H9 (cell line): ENCODE measurements at regions not wholly inside any gene's neighbourhood (a gene's known extent, or its start where the extent isn't known, plus 50 kb on each side); places are given as distances from the start of the nearest gene placed in this dataset.

ENCODE experiments used
- DNase-seq: peaks from one replicate; pipeline ENCODE4 v3.0.0-alpha.2; 2017
- H2AFZ ChIP-seq: one replicate; pipeline ENCODE4 v1.6.1; 2013; ENCODE audit warnings: mild to moderate bottlenecking, low read length, control low read depth, moderate library complexity
- H2AK5ac ChIP-seq: 2 replicates; pipeline ENCODE4 v1.6.1; 2013; ENCODE audit warnings: low read length, control low read depth, mixed read lengths; ENCODE audit not compliant: insufficient read length
- H2BK120ac ChIP-seq: one replicate; pipeline ENCODE4 v1.6.1; 2013; ENCODE audit warnings: low read depth, mild to moderate bottlenecking, low read length, control low read depth, inconsistent platforms; ENCODE audit not compliant: poor library complexity, severe bottlenecking
- H2BK12ac ChIP-seq: 2 replicates; pipeline ENCODE4 v1.6.1; 2013; ENCODE audit warnings: low read length, control low read depth, mixed read lengths, low read depth; ENCODE audit not compliant: insufficient read length
- H2BK15ac ChIP-seq: 2 replicates; pipeline ENCODE4 v1.6.1; 2013; ENCODE audit warnings: low read depth, low read length, control low read depth
- H2BK20ac ChIP-seq: one replicate; pipeline ENCODE4 v1.6.1; 2013; ENCODE audit warnings: low read depth, mild to moderate bottlenecking, low read length, control low read depth, inconsistent platforms; ENCODE audit not compliant: poor library complexity, severe bottlenecking
- H2BK5ac ChIP-seq: 2 replicates; pipeline ENCODE4 v1.6.1; 2013; ENCODE audit warnings: low read length, control low read depth, mixed read lengths; ENCODE audit not compliant: insufficient read length
- H3K14ac ChIP-seq: 2 replicates; pipeline ENCODE4 v1.6.1; 2013; ENCODE audit warnings: low read length, control low read depth; ENCODE audit not compliant: insufficient read depth
- H3K18ac ChIP-seq: 2 replicates; pipeline ENCODE4 v1.6.1; 2013; ENCODE audit warnings: low read depth, mild to moderate bottlenecking, mixed read lengths, low read length, control low read depth; ENCODE audit not compliant: insufficient read length
- H3K23ac ChIP-seq: 2 replicates; pipeline ENCODE4 v1.6.1; 2013; ENCODE audit warnings: low read length, control low read depth, mixed read lengths, low read depth; ENCODE audit not compliant: insufficient read length
- H3K23me2 ChIP-seq: 2 replicates; pipeline ENCODE4 v1.6.1; 2013; ENCODE audit warnings: low read depth, mild to moderate bottlenecking, mixed read lengths, low read length, control low read depth; ENCODE audit not compliant: insufficient read length, poor library complexity, severe bottlenecking
- H3K27ac ChIP-seq: 2 replicates; pipeline ENCODE4 v1.5.1; 2013; ENCODE audit warnings: low read length, control low read depth, mixed read lengths, low read depth; ENCODE audit not compliant: insufficient read length
- H3K27me3 ChIP-seq: 2 replicates; pipeline ENCODE4 v1.6.1; 2013; ENCODE audit warnings: low read length, control low read depth, inconsistent platforms; ENCODE audit not compliant: insufficient read depth
- H3K4ac ChIP-seq: 2 replicates; pipeline ENCODE4 v1.6.1; 2013; ENCODE audit warnings: low read depth, mild to moderate bottlenecking, control low read depth, inconsistent platforms, low read length, moderate library complexity
- H3K4me1 ChIP-seq: 2 replicates; pipeline ENCODE4 v1.6.1; 2013; ENCODE audit warnings: low read length, control low read depth, inconsistent platforms; ENCODE audit not compliant: insufficient read depth
- H3K4me2 ChIP-seq: 2 replicates; pipeline ENCODE4 v1.6.1; 2013; ENCODE audit warnings: low read length, control low read depth, mixed read lengths; ENCODE audit not compliant: insufficient read length, insufficient read depth
- H3K56ac ChIP-seq: 2 replicates; pipeline ENCODE4 v1.6.1; 2013; ENCODE audit warnings: low read depth, mild to moderate bottlenecking, mixed read lengths, low read length, control low read depth; ENCODE audit not compliant: insufficient read length
- H3K79me1 ChIP-seq: 2 replicates; pipeline ENCODE4 v1.6.1; 2013; ENCODE audit warnings: low read depth, mild to moderate bottlenecking, moderate library complexity, low read length, control low read depth, inconsistent platforms; ENCODE audit not compliant: insufficient read depth, poor library complexity, severe bottlenecking
- H3K79me2 ChIP-seq: 2 replicates; pipeline ENCODE4 v1.6.1; 2013; ENCODE audit warnings: low read length, control low read depth, inconsistent platforms; ENCODE audit not compliant: insufficient read depth
- H3K9ac ChIP-seq: 2 replicates; pipeline ENCODE4 v1.6.1; 2013; ENCODE audit warnings: low read length, control low read depth, mixed read lengths; ENCODE audit not compliant: insufficient read length; ENCODE audit errors: extremely low read depth
- H3K9me3 ChIP-seq: one replicate; pipeline ENCODE4 v1.6.1; 2013; ENCODE audit warnings: low read depth, low read length, inconsistent platforms; ENCODE audit not compliant: control insufficient read depth
- H3T11ph ChIP-seq: one replicate; pipeline ENCODE4 v1.6.1; 2013; ENCODE audit warnings: mild to moderate bottlenecking, low read length, control low read depth, inconsistent platforms
- H4K20me1 ChIP-seq: one replicate; pipeline ENCODE4 v1.6.1; 2013; ENCODE audit not compliant: control insufficient read depth, insufficient read length, insufficient read depth
- H4K5ac ChIP-seq: 2 replicates; pipeline ENCODE4 v1.6.1; 2013; ENCODE audit warnings: low read depth, mild to moderate bottlenecking, mixed read lengths, low read length, control low read depth; ENCODE audit not compliant: insufficient read length
- H4K8ac ChIP-seq: replicated peaks from 2 replicates; pipeline ENCODE4 v1.6.1; 2013; ENCODE audit warnings: low read length, control low read depth, mixed read lengths, low read depth; ENCODE audit not compliant: insufficient read length
- H4K91ac ChIP-seq: 2 replicates; pipeline ENCODE4 v1.6.1; 2013; ENCODE audit warnings: low read depth, mild to moderate bottlenecking, moderate library complexity, mixed read lengths, low read length, control low read depth; ENCODE audit not compliant: insufficient read length
- H3K27ac Mint-ChIP-seq, 3 experiments: 2 replicates in 2 of 3; 3 replicates in 1 of 3; pipeline ENCODE4 v1.8.0; 2020 to 2021; ENCODE audit warnings: mixed read lengths in 3 of 3, mild to moderate bottlenecking in 1 of 3, moderate library complexity in 1 of 3
- H3K27me3 Mint-ChIP-seq: 2 replicates; pipeline ENCODE4 v1.8.0; 2021; ENCODE audit warnings: low read depth, mild to moderate bottlenecking, moderate library complexity, mixed read lengths
- H3K36me3 Mint-ChIP-seq, 3 experiments: 2 replicates in 2 of 3; 3 replicates in 1 of 3; pipeline ENCODE4 v1.8.0; 2020 to 2021; ENCODE audit warnings: low read depth in 3 of 3, mixed read lengths in 3 of 3; ENCODE audit not compliant: insufficient read depth in 1 of 3
- H3K4me1 Mint-ChIP-seq, 2 experiments: 2 replicates each; pipeline ENCODE4 v1.8.0; 2020; ENCODE audit warnings: mixed read lengths in 2 of 2
- H3K4me3 Mint-ChIP-seq, 2 experiments: 2 replicates in 1 of 2; 3 replicates in 1 of 2; pipeline ENCODE4 v1.8.0; 2020 to 2021; ENCODE audit warnings: mild to moderate bottlenecking in 2 of 2, mixed read lengths in 2 of 2, moderate library complexity in 1 of 2
- H3K9me3 Mint-ChIP-seq, 2 experiments: 2 replicates in 1 of 2; 3 replicates in 1 of 2; pipeline ENCODE4 v1.8.0; 2020; ENCODE audit warnings: mild to moderate bottlenecking in 2 of 2, mixed read lengths in 2 of 2, moderate library complexity in 1 of 2
- TF ChIP-seq, protein P1 (sequence below): fragments of 200-600 bp; sonication (generic); conservative IDR thresholded peaks from 3 replicates; pipeline ENCODE4 v1.8.0; 2021; ENCODE audit warnings: antibody characterized with exemption, mild to moderate bottlenecking

DNA sequence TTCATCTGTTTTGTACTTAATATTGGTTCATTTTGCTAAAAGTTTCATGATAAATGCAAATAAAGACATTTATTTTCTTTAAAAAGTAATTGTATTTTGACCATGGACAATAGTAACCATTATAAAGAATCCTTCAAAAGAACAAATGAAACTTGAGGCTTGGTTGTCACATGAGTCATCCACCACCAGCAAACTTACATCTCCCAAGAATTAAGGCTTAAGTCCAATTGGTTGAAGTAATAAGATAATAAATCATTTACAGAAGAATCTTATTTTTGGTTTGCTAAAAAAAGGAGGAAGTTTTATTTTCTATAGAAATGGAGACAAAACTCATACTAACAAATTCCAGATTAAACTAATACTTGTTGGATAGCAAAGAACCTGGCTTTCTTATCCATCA is 84.8 kb upstream of the KITLG start:
- no peak overlapping the region for H2BK120ac ChIP-seq
- H2BK20ac ChIP-seq = no peak overlapping the region
- no peaks in the 10 kb centered on the region for H3K27me3 Mint-ChIP-seq
- no peaks in the 10 kb centered on the region for H4K20me1 ChIP-seq
- H3K18ac ChIP-seq = no peak overlapping the region
- no peaks in the 10 kb centered on the region for H3K27me3 ChIP-seq
- H4K8ac ChIP-seq = no peak overlapping the region
- H3K23me2 ChIP-seq = no peaks in the 10 kb centered on the region
- no peak overlapping the region for H3K14ac ChIP-seq
- peaks cover 0 to 6% (median 0%) of the 10 kb centered on the region in 3 experiments; a peak in 1 of 7 replicates for H3K36me3 Mint-ChIP-seq
- H3K9ac ChIP-seq = no peak overlapping the region
- H3K9me3 ChIP-seq = no peaks in the 10 kb centered on the region
- H2BK12ac ChIP-seq = no peak overlapping the region
- no peak overlapping the region for H2BK5ac ChIP-seq
- 0 out of 5 replicates have a peak, but pooled peaks cover 0 to 1% of the 10 kb centered on the region in 2 experiments for H3K9me3 Mint-ChIP-seq
- H4K91ac ChIP-seq = no peak overlapping the region
- no peaks in the 10 kb centered on the region for H3K79me1 ChIP-seq
- no peak overlapping the region for H4K5ac ChIP-seq
- H3K4ac ChIP-seq = no peak overlapping the region
- H3K56ac ChIP-seq = no peak overlapping the region
- H2BK15ac ChIP-seq = no peak overlapping the region
- no peak overlapping the region for H2AK5ac ChIP-seq
- no peaks in the 10 kb centered on the region for H3K4me1 ChIP-seq
- no peak overlapping the region for H3K27ac ChIP-seq
- no peak overlapping the region for H3K4me2 ChIP-seq
- H3K4me1 Mint-ChIP-seq = peaks cover 8 to 11% of the 10 kb centered on the region in 2 experiments
- TF ChIP-seq, protein P1, sequence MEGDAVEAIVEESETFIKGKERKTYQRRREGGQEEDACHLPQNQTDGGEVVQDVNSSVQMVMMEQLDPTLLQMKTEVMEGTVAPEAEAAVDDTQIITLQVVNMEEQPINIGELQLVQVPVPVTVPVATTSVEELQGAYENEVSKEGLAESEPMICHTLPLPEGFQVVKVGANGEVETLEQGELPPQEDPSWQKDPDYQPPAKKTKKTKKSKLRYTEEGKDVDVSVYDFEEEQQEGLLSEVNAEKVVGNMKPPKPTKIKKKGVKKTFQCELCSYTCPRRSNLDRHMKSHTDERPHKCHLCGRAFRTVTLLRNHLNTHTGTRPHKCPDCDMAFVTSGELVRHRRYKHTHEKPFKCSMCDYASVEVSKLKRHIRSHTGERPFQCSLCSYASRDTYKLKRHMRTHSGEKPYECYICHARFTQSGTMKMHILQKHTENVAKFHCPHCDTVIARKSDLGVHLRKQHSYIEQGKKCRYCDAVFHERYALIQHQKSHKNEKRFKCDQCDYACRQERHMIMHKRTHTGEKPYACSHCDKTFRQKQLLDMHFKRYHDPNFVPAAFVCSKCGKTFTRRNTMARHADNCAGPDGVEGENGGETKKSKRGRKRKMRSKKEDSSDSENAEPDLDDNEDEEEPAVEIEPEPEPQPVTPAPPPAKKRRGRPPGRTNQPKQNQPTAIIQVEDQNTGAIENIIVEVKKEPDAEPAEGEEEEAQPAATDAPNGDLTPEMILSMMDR = no peak
- no peak for DNase-seq
- H3K27ac Mint-ChIP-seq = no peak overlapping the region
- no peaks in the 10 kb centered on the region for H3K79me2 ChIP-seq
- H3T11ph ChIP-seq = no peak overlapping the region
- H3K4me3 Mint-ChIP-seq = no peak overlapping the region
- H2AFZ ChIP-seq = no peak overlapping the region
- no peak overlapping the region for H3K23ac ChIP-seq
